ENCODE measurements at regions not wholly inside any gene's neighbourhood (a gene's known extent, or its start where the extent isn't known, plus 50 kb on each side); places are given as distances from the start of the nearest gene placed in this dataset.

DNA sequence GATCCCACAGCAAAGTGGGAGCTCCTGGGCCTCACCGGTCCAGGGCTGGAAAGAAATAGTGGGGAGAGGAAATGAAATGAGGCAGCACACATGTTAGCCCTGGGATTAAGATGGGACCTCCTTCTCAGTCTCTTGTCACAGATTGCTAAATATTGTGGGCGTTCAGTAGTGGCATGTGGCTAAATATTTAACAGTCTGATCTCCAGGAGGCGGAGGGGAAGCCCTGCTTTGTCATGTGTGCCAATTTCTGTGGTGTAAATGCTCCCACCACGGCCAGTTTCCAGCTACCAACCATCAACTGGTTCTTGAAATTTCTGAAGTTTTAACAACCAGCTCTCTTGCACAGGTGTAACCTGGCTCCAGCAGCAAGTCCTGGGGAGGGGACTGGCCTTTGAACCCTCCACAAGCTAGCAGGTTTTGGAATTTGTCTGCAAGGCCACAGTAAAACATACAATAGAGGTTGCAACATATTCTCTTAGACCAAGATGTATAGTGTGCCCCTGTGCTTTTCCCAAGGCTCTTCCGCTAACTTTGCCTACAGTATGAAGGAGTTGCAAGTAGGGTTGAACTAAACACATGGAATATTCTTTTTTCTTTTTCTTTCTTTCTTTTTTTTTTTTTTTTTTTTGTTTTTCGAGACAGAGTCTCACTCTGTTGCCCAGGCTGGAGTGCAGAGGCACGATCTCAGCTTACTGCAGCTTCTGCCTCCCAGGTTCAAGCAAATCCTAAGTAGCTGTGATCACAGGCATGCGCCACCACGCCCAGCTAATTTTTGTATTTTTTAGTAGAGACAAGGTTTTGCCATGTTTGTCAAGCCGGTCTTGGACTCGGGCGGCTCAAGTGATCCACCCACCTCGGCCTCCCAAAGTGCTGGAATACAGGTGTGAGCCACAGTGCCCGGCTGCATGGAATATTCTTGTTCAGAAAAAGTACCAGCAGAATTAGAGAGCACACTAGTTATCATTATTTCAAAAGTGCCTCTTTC, 103.1 kb upstream of the PCBD1 start:
- Histone ChIP-seq H3K4me3 (ENCODE audit: insufficient read depth, low read depth, low read length) (no peak overlapping the region), H3K9ac (ENCODE audit: low read depth, low read length) (no peak overlapping the region), H3K27ac (ENCODE audit: insufficient read depth, low read length) (no peak overlapping the region), H2BK20ac (ENCODE audit: low read depth, low read length) (no peak overlapping the region), H3K14ac (replicated peaks; ENCODE audit: low read depth, low read length) (no peak overlapping the region), H3K36me3 (ENCODE audit: control insufficient read depth, insufficient read depth, low read length) (no peaks in the 10 kb centered on the region), H3K56ac (ENCODE audit: extremely low read depth, insufficient read depth, low read length) (no peak overlapping the region), H3K4me2 (ENCODE audit: low read depth, low read length) (no peak overlapping the region), H2BK15ac (ENCODE audit: low read depth, low read length) (no peak overlapping the region), H4K8ac (ENCODE audit: low read depth in 2 of 2, low read length in 2 of 2) (no peak overlapping the region), H2AK5ac (ENCODE audit: low read depth, low read length) (no peak overlapping the region), H2AFZ (replicated peaks; ENCODE audit: low read length, poor library complexity) (no peak overlapping the region), H2BK5ac (ENCODE audit: low read depth, low read length, poor library complexity, severe bottlenecking) (no peak overlapping the region), H3K4me1 (ENCODE audit: control insufficient read depth, insufficient read depth, low read length) (no peaks in the 10 kb centered on the region), H4K91ac (ENCODE audit: insufficient read depth, low read depth, low read length) (no peak overlapping the region), H3K18ac (ENCODE audit: low read depth, low read length) (no peak overlapping the region), H2BK120ac (ENCODE audit: low read depth, low read length) (no peak overlapping the region), H3K9me1 (ENCODE audit: insufficient read depth, low read length) (no peaks in the 10 kb centered on the region), H3K79me1 (ENCODE audit: low read depth in 1 of 2, low read length in 2 of 2) (no peaks in the 10 kb centered on the region), H3K9me3 (ENCODE audit: control insufficient read depth, insufficient read depth, low read length) (no peaks in the 10 kb centered on the region), H3K27me3 (ENCODE audit: control insufficient read depth, insufficient read depth, low read length) (peaks cover 33% of the 10 kb centered on the region), H3K4ac (ENCODE audit: low read depth, low read length) (no peak overlapping the region), H4K20me1 (ENCODE audit: insufficient read depth, low read length) (no peaks in the 10 kb centered on the region), H2AK9ac (replicated peaks; ENCODE audit: low read depth, low read length, poor library complexity) (no peak overlapping the region), H4K5ac (ENCODE audit: low read depth, low read length) (no peak overlapping the region), H3K23ac (ENCODE audit: low read depth, low read length) (no peak overlapping the region)
- WGBS, 2 experiments (ENCODE audit: extremely low coverage in 2 of 2, insufficient read length in 1 of 2) = no CpG with 5 or more reads among the region's 14 CpGs
- ATAC-seq (ENCODE audit: low read depth) = no peak
- DNase-seq = no peak
- ChIA-PET POLR2A (ENCODE audit: unreplicated experiment) (no interaction called here), CTCF (no interaction called here)
- BruUV-seq (replicated peaks) = no TSS peak
- in situ Hi-C loops (cut with MboI; ENCODE audit: low sequenced_read_pairs) (no loop called here), intact Hi-C loops (cut with micrococcal nuclease) (no loop called here), dilution Hi-C loops (cut with HindIII; ENCODE audit: low sequenced_read_pairs, unreplicated experiment) (no loop called here)
- no peak for TF ChIP-seq BHLHE40 (IDR thresholded peaks at IDR 0.05; ENCODE audit: low read depth, low read length)
- no peak for TF ChIP-seq RFX5 (IDR thresholded peaks at IDR 0.05; ENCODE audit: low read depth, low read length)

Measured in IMR-90 (cell line).